ENCODE measurements at regions not wholly inside any gene's neighbourhood (a gene's known extent, or its start where the extent isn't known, plus 50 kb on each side); places are given as distances from the start of the nearest gene placed in this dataset.
"Not testable (repeated sequence)": the region's sequence is repeated elsewhere in the genome, so short reads cannot be mapped to it uniquely, and the experiment has no call there.

DNA sequence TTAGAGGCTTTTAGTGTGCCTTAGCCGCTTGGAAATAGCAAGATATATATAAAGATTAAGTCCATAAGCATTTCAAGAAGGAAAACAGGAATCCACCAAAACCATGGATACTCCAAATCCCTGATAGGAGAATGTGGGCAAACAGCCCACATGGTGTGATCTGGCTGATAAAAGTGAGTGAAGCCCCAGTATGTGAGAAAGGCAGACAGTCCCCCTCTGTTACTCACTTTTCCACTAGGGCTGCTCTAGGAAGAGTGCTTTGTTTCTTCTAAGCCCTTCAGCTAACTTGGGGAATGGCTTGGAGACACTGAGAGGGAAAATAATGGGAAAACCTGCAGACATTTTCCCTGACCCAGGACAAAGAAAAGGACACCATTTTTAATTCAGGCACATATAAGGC is 802.3 kb upstream of the PRR20A start:
- no peak for DNase-seq

DNA sequence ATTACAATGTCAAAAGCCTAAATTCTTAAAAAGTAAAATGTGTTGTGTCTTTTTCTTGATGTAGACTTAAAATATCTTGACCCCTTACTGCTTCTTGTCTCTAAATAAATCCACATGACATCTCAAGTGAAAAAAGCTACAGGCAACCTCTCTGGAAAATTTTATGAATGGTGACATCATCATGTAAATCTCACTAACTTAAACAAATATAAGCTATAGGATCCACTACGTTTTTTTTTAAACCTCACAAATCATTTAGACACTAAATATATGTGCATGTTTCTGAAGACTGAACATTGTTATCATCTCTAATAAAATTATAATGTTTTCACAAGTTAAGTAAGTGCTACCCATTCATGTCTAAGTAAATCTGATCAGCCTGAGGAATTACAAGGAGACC is 793.7 kb upstream of the PRR20A start:
- DNase-seq: no peak

GRCh38 chr13:56349866-56350265 is 790.9 kb upstream of the PRR20A start:
- no peak for DNase-seq

- DNase-seq: no peak
Observed at GRCh38 chr13:56351041-56351440, 789.7 kb upstream of the PRR20A start.

DNA sequence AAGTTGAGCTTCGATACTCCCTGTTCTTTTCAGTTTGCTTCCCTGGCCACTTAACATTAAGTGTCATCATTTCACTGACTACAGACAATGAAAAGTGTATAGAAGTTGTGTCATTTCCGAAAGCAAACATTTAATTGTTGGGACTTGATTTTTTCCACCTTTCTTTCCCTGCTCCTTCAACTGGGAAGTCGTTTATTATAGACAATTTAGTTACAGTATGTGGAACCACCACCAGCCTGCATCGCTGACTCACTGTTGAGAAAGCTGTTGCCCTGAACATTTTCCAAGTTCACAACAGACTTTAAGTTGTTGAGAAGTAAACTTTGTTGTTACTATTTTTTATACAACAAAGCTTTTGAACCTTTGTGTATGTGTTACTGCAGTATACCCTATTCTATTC is 788.4 kb upstream of the PRR20A start:
- no peak for DNase-seq

GRCh38 chr13:56352901-56353300 is 787.8 kb upstream of the PRR20A start:
- DNase-seq: no peak

GRCh38 chr13:56356690-56357089 is 784.0 kb upstream of the PRR20A start:
- no peak for DNase-seq

- DNase-seq: no peak
Observed at GRCh38 chr13:56378566-56378965, 762.2 kb upstream of the PRR20A start.

DNA sequence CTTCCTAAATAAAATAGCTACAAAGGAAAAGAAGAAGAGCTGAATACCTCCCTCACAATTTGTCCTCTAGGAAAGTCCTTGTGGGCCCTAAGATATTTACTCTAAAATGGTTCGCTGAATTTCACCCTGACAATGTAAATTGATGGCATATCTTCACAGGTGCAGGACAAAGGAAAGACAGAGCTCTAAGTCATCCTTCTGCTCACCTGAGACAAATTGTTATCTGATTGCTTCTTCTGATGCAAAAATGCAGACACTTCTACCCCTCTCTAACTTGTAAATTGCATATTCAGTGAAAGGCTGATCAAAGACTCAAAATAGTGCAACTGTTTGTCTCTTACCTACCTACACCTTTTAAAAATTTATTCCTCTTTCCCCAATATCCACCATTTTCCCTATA is 747.2 kb upstream of the PRR20A start:
- DNase-seq: no peak

DNA sequence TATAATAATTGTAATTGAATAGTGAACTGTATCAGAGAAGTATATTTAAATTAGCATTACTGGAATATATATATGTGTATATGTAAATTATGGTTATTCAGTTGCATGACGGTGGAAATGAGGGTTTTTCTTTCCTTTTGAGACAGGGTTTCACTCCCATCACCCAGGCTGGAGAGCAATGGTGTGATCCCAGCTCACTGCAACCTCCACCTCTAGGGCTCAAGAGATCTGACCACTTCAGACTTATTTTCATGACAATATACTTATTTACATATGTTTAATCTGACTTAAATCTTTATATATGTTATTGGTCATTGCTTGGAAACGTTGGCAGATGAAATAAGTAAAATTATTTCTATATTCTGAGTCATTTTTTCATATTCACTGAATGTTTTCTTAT is 744.4 kb upstream of the PRR20A start:
- DNase-seq: no peak

- no peak for DNase-seq
Observed at GRCh38 chr13:56400774-56401173, 739.9 kb upstream of the PRR20A start.

GRCh38 chr13:56412856-56413255 is 727.9 kb upstream of the PRR20A start:
- DNase-seq: no peak

DNA sequence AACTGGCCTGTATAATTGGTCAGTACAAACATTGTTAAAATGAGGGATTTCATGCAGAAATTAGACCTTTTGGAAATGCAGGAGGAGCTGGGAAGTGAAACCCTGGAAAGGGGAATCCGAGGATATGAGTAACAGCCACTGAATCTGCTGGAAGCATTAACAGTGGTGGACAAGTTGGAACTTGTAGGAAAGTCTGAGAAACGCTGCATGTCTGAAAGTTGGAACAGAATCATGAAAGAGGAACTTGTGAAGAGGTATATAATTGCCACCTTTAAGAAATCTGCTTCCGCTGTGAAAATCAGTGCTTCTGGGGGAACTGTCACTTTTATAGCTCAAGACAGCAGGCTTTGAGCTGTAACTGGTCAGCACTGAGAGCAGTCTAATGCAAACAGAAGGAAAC is 716.5 kb upstream of the PRR20A start:
- DNase-seq: no peak

- DNase-seq: no peak
Observed at GRCh38 chr13:56457535-56458190, 683.1 kb upstream of the PRR20A start.

GRCh38 chr13:56459286-56459685 is 681.4 kb upstream of the PRR20A start:
- no peak for DNase-seq

DNA sequence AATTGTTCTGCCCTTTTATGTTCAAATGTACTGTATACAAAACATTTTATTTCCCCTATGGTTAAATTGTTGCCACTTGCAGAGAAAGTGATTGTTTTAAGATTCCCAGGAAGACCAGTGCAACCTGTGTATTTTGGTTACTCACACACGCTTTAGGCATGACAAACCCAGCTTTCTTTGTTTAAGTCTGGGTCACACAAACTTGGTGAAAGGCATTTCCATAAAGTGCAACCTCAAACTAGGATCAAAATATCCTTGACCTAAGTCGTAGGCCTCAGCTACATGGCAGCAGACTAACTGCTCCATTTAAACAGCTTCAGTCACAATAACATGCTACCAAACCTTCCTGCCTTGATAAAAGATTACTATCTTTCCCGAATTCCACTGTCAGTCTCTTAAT is 639.0 kb upstream of the PRR20A start:
- DNase-seq: no peak

DNA sequence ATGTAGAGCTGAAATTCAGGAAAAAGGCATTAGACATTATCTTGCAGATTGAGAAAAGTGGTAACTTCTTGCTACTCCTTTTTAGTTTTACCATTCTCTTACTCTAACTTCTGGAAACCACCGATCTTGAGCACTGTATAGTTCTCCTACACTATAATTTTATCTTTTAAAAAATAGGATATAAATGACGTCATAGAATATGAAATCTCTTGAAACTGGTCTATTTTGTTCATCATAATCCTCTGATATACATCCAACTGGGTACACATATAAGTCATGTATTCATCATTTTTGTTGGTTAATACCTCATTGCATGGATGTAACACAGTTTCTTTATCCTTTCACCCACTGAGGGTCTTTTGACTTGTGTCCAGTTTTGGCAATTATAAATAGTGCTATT is 629.9 kb upstream of the PRR20A start:
- DNase-seq: no peak

DNA sequence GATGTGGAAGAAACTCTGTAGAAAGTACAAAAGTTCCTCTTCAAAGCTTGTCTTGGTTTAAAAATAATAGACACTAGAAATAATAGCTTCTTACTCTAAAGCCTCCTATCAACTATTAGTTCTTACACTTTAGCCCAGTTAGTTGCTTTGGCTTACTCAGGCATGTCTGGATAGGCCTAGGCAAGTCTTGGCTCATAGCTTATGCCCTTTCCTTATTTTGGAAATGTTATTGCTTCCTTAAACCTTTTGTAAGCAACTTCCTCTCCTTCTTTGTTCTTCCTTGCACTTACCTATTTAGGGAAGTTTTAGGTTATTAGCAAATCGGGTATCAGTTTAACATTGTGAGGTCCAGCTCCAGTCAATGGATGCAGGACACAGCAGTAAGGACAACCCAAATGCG is 628.4 kb upstream of the PRR20A start:
- not testable (repeated sequence) for DNase-seq

DNA sequence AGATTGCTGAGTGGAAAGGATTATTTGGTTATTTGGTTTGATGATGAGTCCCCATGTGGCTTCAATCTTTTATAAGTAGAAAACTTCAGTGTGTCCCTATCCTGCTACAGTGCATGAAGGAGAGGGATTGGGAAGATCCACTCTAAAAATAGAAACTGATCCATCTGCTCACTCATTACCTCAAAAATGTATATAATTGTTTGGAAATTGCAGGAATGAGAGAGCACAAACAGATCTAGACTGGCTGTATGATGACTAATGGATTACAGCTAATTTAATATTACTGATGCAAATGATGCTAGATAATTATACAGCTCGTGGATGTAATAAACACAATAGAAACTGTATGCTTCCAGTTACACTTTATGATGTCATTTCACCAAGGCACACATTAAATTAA is 625.3 kb upstream of the PRR20A start:
- DNase-seq: no peak

- no peak for DNase-seq
Observed at GRCh38 chr13:56528040-56528790, 612.5 kb upstream of the PRR20A start.

DNA sequence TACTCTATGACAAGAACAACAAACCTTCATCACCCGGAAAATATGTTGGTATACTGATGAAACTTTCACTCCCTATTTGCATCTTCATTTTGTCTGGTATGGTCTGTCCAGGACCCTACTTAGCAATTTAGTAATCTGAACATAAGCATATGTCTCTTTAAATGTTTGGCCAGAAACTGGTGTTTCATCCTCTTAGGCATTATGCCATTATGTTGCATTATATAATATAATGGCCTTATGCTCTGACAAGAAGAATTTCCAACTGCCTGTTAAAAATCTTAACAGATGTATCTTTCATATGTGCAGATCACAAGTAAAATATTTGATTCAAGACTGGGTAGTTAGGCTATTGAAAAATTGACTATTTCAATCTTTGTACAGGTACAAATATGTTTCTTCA is 610.6 kb upstream of the PRR20A start:
- DNase-seq: no peak

- DNase-seq: not testable (repeated sequence)
Observed at GRCh38 chr13:56547921-56548320, 592.8 kb upstream of the PRR20A start.

DNA sequence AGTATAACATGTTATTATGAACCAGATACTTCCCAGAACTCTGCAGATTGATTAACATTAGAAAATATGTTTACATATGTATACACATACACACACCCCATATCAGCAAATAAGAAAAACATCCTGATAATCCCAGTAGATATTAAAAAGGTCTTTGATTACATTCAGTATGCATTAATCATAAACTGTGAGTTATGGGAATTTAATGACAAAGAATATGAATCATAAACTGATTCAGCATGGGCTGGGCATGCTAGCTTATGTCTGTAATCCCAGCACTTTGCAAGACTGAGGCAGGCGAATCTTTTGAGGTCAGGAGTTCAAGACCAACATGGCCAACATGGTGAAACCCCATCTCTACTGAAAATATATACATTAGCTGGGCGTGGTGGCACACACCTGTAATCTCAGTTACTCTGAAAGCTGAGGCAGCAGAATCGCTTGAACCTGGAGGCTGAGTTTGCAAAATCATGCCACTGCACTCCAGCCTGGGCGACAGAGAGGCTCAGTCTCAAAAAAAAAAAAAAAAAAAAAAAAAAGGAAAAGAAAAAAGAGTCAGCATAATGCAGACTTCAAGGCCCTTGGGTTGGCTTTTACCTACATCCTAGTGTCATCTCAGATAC is 581.9 kb upstream of the PRR20A start:
- DNase-seq: no peak

GRCh38 chr13:56561327-56561726 is 579.4 kb upstream of the PRR20A start:
- no peak for DNase-seq
